ENCODE measurements at regions not wholly inside any gene's neighbourhood (a gene's known extent, or its start where the extent isn't known, plus 50 kb on each side); places are given as distances from the start of the nearest gene placed in this dataset.

GRCh38 chr2:176758426-176758825 lies 454.2 kb upstream of the HNRNPA3 start:
- DNase-seq (ENCODE audit: low spot score): no peak
- Histone ChIP-seq H3K36me3 (no peaks in the 10 kb centered on the region), H3K9me3 (no peaks in the 10 kb centered on the region), H3K4me3 (no peak overlapping the region), H3K4me1 (peaks cover 0 to 8% of the 10 kb centered on the region in 2 donors), H3K27me3 (no peaks in the 10 kb centered on the region), H3K27ac (no peak overlapping the region)
- TF ChIP-seq CTCF (IDR thresholded peaks at IDR 0.05): no peak

- no peak for DNase-seq (ENCODE audit: low spot score)
- H3K27me3 ChIP-seq: no peaks in the 10 kb centered on the region
- no peak overlapping the region for H3K4me3 ChIP-seq
- H3K27ac ChIP-seq: no peak overlapping the region
- H3K36me3 ChIP-seq: no peaks in the 10 kb centered on the region
- H3K4me1 ChIP-seq: no peaks in the 10 kb centered on the region
- TF ChIP-seq CTCF (IDR thresholded peaks at IDR 0.05): no peak
- no peaks in the 10 kb centered on the region for H3K9me3 ChIP-seq
These were observed 452.2 kb upstream of the HNRNPA3 start for GRCh38 chr2:176760439-176760838.

GRCh38 chr2:176763130-176763529 lies 449.5 kb upstream of the HNRNPA3 start:
- no peak overlapping the region for H3K27ac ChIP-seq
- TF ChIP-seq CTCF (IDR thresholded peaks at IDR 0.05): no peak
- no peaks in the 10 kb centered on the region for H3K9me3 ChIP-seq
- H3K4me3 ChIP-seq: no peak overlapping the region
- H3K36me3 ChIP-seq: no peaks in the 10 kb centered on the region
- no peaks in the 10 kb centered on the region for H3K27me3 ChIP-seq
- H3K4me1 ChIP-seq: no peaks in the 10 kb centered on the region
- DNase-seq (ENCODE audit: low spot score): no peak

GRCh38 chr2:176763851-176764404 lies 448.7 kb upstream of the HNRNPA3 start:
- no peaks in the 10 kb centered on the region for H3K9me3 ChIP-seq
- no peak for DNase-seq (ENCODE audit: low spot score)
- no peaks in the 10 kb centered on the region for H3K36me3 ChIP-seq
- H3K27ac ChIP-seq: no peak overlapping the region
- H3K4me1 ChIP-seq: no peaks in the 10 kb centered on the region
- H3K27me3 ChIP-seq: no peaks in the 10 kb centered on the region
- no peak for TF ChIP-seq CTCF (IDR thresholded peaks at IDR 0.05)
- no peak overlapping the region for H3K4me3 ChIP-seq

GRCh38 chr2:176764921-176765320 lies 447.7 kb upstream of the HNRNPA3 start:
- Histone ChIP-seq H3K9me3 (no peaks in the 10 kb centered on the region), H3K27ac (no peak overlapping the region), H3K36me3 (no peaks in the 10 kb centered on the region), H3K27me3 (no peaks in the 10 kb centered on the region), H3K4me1 (no peaks in the 10 kb centered on the region), H3K4me3 (no peak overlapping the region)
- no peak for DNase-seq (ENCODE audit: low spot score)
- no peak for TF ChIP-seq CTCF (IDR thresholded peaks at IDR 0.05)

- TF ChIP-seq CTCF (IDR thresholded peaks at IDR 0.05): no peak
- no peak overlapping the region for H3K27ac ChIP-seq
These were observed 446.6 kb upstream of the HNRNPA3 start for GRCh38 chr2:176766005-176766404.

More at GRCh38 chr2:176766005-176766404, 446.6 kb upstream of the HNRNPA3 start:
- H3K27me3 ChIP-seq: no peaks in the 10 kb centered on the region
- no peaks in the 10 kb centered on the region for H3K4me1 ChIP-seq
- H3K9me3 ChIP-seq: no peaks in the 10 kb centered on the region
- no peak overlapping the region for H3K4me3 ChIP-seq
- H3K36me3 ChIP-seq: no peaks in the 10 kb centered on the region
- no peak for DNase-seq (ENCODE audit: low spot score)
